Esophagus (tissue), 2 donors: ENCODE measurements at regions not wholly inside any gene's neighbourhood (a gene's known extent, or its start where the extent isn't known, plus 50 kb on each side); places are given as distances from the start of the nearest gene placed in this dataset.
"Not testable (repeated sequence)": the region's sequence is repeated elsewhere in the genome, so short reads cannot be mapped to it uniquely, and the experiment has no call there.

Source experiments
- H3K27ac ChIP-seq, 2 donors: one replicate each; pipeline ENCODE4 v1.5.1; 2013; ENCODE audit warnings: low read depth in 2 of 2, mild to moderate bottlenecking in 2 of 2, inconsistent platforms in 1 of 2, low read length in 1 of 2, moderate library complexity in 1 of 2
- H3K27me3 ChIP-seq, 2 donors: one replicate each; pipeline ENCODE4 v1.6.1; 2013; ENCODE audit warnings: low read length in 2 of 2, control low read depth in 1 of 2, mild to moderate bottlenecking in 1 of 2; ENCODE audit not compliant: insufficient read depth in 2 of 2, control insufficient read depth in 1 of 2
- H3K36me3 ChIP-seq, 2 donors: one replicate each; pipeline ENCODE4 v1.6.1; 2013; ENCODE audit warnings: low read length in 1 of 2; ENCODE audit not compliant: control insufficient read depth in 2 of 2, insufficient read depth in 2 of 2
- H3K4me1 ChIP-seq, 2 donors: one replicate each; pipeline ENCODE4 v1.6.1; 2013; ENCODE audit warnings: low read length in 1 of 2; ENCODE audit not compliant: control insufficient read depth in 2 of 2, insufficient read depth in 2 of 2
- H3K4me3 ChIP-seq, 2 donors: one replicate each; pipeline ENCODE4 v1.5.1; 2013; ENCODE audit warnings: low read length in 2 of 2, mild to moderate bottlenecking in 2 of 2, low read depth in 1 of 2, moderate library complexity in 1 of 2
- H3K9me3 ChIP-seq, 2 donors: one replicate each; pipeline ENCODE4 v1.6.1; 2013; ENCODE audit warnings: mild to moderate bottlenecking in 2 of 2, low read depth in 1 of 2, low read length in 1 of 2, moderate library complexity in 1 of 2; ENCODE audit not compliant: control insufficient read depth in 2 of 2, insufficient read depth in 1 of 2
- WGBS, 2 donors: extraction: QIAGEN DNeasy Blood & Tissue Kit; methylation state at CpG; one replicate each; pipeline ENCODE4 v1.1.7; 2013; 5-methylcytosine and 5-hydroxymethylcytosine counted together
- donor health status: healthy with polysubstance abuse.
- donor health status: Bipolar disorder and iron deficiency.

- no peaks in the 10 kb centered on the region for H3K27me3 ChIP-seq
Observed at GRCh38 chr20:57824909-57825308, 115.1 kb upstream of the PMEPA1 start.

GRCh38 chr20:57821935-57822334 lies 112.1 kb upstream of the PMEPA1 start:
- no peaks in the 10 kb centered on the region for H3K9me3 ChIP-seq
- no peaks in the 10 kb centered on the region for H3K27me3 ChIP-seq
- 76 to 85% methylated on average over 4 of the region's 4 CpGs for WGBS, 2 donors
- no peak overlapping the region for H3K27ac ChIP-seq
- no peaks in the 10 kb centered on the region for H3K4me1 ChIP-seq
- H3K36me3 ChIP-seq = no peaks in the 10 kb centered on the region
- no peak overlapping the region for H3K4me3 ChIP-seq

More at GRCh38 chr20:57824909-57825308, 115.1 kb upstream of the PMEPA1 start:
- Histone ChIP-seq H3K4me3 (no peak overlapping the region), H3K36me3 (no peaks in the 10 kb centered on the region), H3K4me1 (no peaks in the 10 kb centered on the region), H3K9me3 (no peaks in the 10 kb centered on the region), H3K27ac (no peak overlapping the region)
- 85 to 89% methylated on average over 6 of the region's 6 CpGs for WGBS, 2 donors

GRCh38 chr20:57819691-57820380 lies 110.0 kb upstream of the PMEPA1 start:
- Histone ChIP-seq H3K27me3 (no peaks in the 10 kb centered on the region), H3K4me1 (no peaks in the 10 kb centered on the region), H3K36me3 (no peaks in the 10 kb centered on the region), H3K27ac (no peak overlapping the region), H3K9me3 (peaks cover 0 to 3% of the 10 kb centered on the region in 2 donors), H3K4me3 (no peak overlapping the region)
- WGBS, 2 donors = 58 to 64% methylated on average over 4 of the region's 4 CpGs

- Histone ChIP-seq H3K36me3 (no peaks in the 10 kb centered on the region), H3K27ac (no peak overlapping the region), H3K4me1 (no peaks in the 10 kb centered on the region), H3K4me3 (no peak overlapping the region), H3K27me3 (no peaks in the 10 kb centered on the region), H3K9me3 (peaks cover 0 to 3% of the 10 kb centered on the region in 2 donors)
- WGBS, 2 donors = 90 to 91% methylated on average over 11 of the region's 11 CpGs
Observed at GRCh38 chr20:57819291-57819690, 109.5 kb upstream of the PMEPA1 start.

- H3K9me3 ChIP-seq = peaks cover 0 to 3% of the 10 kb centered on the region in 2 donors
- H3K36me3 ChIP-seq = no peaks in the 10 kb centered on the region
- no peaks in the 10 kb centered on the region for H3K4me1 ChIP-seq
- H3K27ac ChIP-seq = no peak overlapping the region
- WGBS, 2 donors = 77 to 80% methylated on average over 12 of the region's 12 CpGs
- no peak overlapping the region for H3K4me3 ChIP-seq
- H3K27me3 ChIP-seq = no peaks in the 10 kb centered on the region
Observed at GRCh38 chr20:57818418-57819181, 108.8 kb upstream of the PMEPA1 start.

- H3K27ac ChIP-seq = no peak overlapping the region
- no peaks in the 10 kb centered on the region for H3K27me3 ChIP-seq
- H3K4me1 ChIP-seq = peaks cover 0 to 4% of the 10 kb centered on the region in 2 donors
- no peak overlapping the region for H3K4me3 ChIP-seq
- 92 to 96% methylated on average over 4 of the region's 4 CpGs for WGBS, 2 donors
- H3K36me3 ChIP-seq = no peaks in the 10 kb centered on the region
- H3K9me3 ChIP-seq = peaks cover 0 to 3% of the 10 kb centered on the region in 2 donors
Observed at GRCh38 chr20:57815405-57815804, 105.6 kb upstream of the PMEPA1 start.

GRCh38 chr20:57814529-57814928 lies 104.7 kb upstream of the PMEPA1 start:
- WGBS, 2 donors = 96 to 98% methylated on average over 6 of the region's 6 CpGs
- Histone ChIP-seq H3K4me3 (no peak overlapping the region), H3K27me3 (no peaks in the 10 kb centered on the region), H3K27ac (no peak overlapping the region), H3K9me3 (peaks cover 0 to 3% of the 10 kb centered on the region in 2 donors), H3K36me3 (no peaks in the 10 kb centered on the region), H3K4me1 (peaks cover 0 to 4% of the 10 kb centered on the region in 2 donors)

GRCh38 chr20:57813509-57814269 lies 103.9 kb upstream of the PMEPA1 start:
- Histone ChIP-seq H3K27me3 (no peaks in the 10 kb centered on the region), H3K9me3 (peaks cover 0 to 3% of the 10 kb centered on the region in 2 donors), H3K27ac (no peak overlapping the region), H3K4me1 (peaks cover 0 to 4% of the 10 kb centered on the region in 2 donors), H3K36me3 (no peaks in the 10 kb centered on the region), H3K4me3 (no peak overlapping the region)
- 90 to 91% methylated on average over 6 of the region's 6 CpGs for WGBS, 2 donors

GRCh38 chr20:57812632-57813031 lies 102.8 kb upstream of the PMEPA1 start:
- H3K27me3 ChIP-seq, H3K27ac ChIP-seq, H3K4me1 ChIP-seq, H3K4me3 ChIP-seq, H3K9me3 ChIP-seq, H3K36me3 ChIP-seq: not testable (repeated sequence)
- WGBS, 2 donors = 86 to 87% methylated on average over 4 of the region's 4 CpGs
